Transverse colon (tissue), 4 donors: ENCODE measurements at regions not wholly inside any gene's neighbourhood (a gene's known extent, or its start where the extent isn't known, plus 50 kb on each side); places are given as distances from the start of the nearest gene placed in this dataset.

Source experiments
- EP300 ChIP-seq: sonication (generic); formaldehyde crosslinking; IDR thresholded peaks from one replicate; pipeline ENCODE4 v1.6.1; 2017; ENCODE audit warnings: antibody characterized with exemption, low read depth
- POLR2A ChIP-seq: fragments of 450-650 bp; IDR thresholded peaks from one replicate; pipeline ENCODE4 v1.6.1; 2016; ENCODE audit warnings: antibody characterized with exemption, mild to moderate bottlenecking, moderate library complexity
- POLR2AphosphoS5 ChIP-seq, 3 donors: sonication (generic); formaldehyde crosslinking; IDR thresholded peaks; one replicate each; pipeline ENCODE4 v1.6.1; 2016; ENCODE audit warnings: antibody characterized with exemption in 3 of 3
- TF ChIP-seq, protein P1 (sequence below), 5 experiments: fragments of 200-600 bp in 3 of 5; fragments of 450-650 bp in 2 of 5; sonication (generic) in 3 of 5; IDR thresholded peaks; 1 replicate in 2 of 5; 2 replicates in 3 of 5; pipeline ENCODE4 v1.5.1; 2016 to 2017; ENCODE audit warnings: antibody characterized with exemption in 5 of 5, inconsistent platforms in 3 of 5, mild to moderate bottlenecking in 2 of 5, moderate library complexity in 1 of 5

DNA sequence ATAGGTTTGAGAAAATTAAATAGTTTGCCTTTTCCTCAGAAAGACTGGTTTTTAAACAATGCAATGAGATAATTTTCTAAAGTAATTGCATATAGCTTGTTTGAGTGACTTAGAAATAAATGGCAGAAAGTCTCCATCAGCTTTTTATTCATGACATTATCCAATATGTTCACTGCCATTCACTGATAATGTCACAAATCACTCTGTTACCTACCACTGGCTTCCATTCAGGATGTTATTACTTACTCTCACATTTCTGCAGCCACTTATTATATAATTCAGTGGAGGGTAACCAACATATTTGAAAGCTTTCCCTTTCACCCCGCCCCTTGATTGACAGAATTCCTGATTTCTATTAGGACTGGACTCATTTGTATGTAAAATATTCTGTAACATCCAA, 1583.5 kb downstream of the PCDH18 start:
- no peak for TF ChIP-seq POLR2A
- TF ChIP-seq, protein P1, sequence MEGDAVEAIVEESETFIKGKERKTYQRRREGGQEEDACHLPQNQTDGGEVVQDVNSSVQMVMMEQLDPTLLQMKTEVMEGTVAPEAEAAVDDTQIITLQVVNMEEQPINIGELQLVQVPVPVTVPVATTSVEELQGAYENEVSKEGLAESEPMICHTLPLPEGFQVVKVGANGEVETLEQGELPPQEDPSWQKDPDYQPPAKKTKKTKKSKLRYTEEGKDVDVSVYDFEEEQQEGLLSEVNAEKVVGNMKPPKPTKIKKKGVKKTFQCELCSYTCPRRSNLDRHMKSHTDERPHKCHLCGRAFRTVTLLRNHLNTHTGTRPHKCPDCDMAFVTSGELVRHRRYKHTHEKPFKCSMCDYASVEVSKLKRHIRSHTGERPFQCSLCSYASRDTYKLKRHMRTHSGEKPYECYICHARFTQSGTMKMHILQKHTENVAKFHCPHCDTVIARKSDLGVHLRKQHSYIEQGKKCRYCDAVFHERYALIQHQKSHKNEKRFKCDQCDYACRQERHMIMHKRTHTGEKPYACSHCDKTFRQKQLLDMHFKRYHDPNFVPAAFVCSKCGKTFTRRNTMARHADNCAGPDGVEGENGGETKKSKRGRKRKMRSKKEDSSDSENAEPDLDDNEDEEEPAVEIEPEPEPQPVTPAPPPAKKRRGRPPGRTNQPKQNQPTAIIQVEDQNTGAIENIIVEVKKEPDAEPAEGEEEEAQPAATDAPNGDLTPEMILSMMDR (IDR thresholded peaks at IDR 0.05) = no peak
- no peak for TF ChIP-seq EP300
- no peak for TF ChIP-seq POLR2AphosphoS5 (IDR thresholded peaks at IDR 0.05)
